ENCODE measurements at regions not wholly inside any gene's neighbourhood (a gene's known extent, or its start where the extent isn't known, plus 50 kb on each side); places are given as distances from the start of the nearest gene placed in this dataset.

DNA sequence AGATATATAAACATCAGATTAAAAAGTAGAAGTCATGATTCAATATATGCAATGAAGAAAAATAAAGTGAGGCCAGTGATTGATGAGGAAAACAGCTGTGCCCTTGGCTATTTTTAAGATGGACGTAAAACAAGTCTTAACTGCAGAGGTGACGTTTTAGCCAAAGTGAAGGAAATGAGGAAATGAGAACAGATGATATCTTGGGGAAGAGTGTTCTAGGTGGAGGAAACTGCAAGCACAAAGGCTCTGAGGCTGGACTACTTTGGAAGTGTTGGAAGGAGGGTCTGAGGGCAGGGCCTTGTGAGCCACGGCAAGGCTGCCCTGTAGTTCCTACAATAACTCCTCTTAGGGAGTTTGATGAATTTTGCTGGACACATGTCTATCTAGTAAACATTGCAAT is 140.5 kb upstream of the AKR1E2 start:
- Mint-ChIP-seq H3K4me3 (ENCODE audit: unreplicated experiment) (no peak overlapping the region), H3K27me3 (ENCODE audit: insufficient read depth, unreplicated experiment) (peaks cover 5% of the 10 kb centered on the region), H3K27ac (ENCODE audit: unreplicated experiment) (no peak overlapping the region), H3K4me1 (ENCODE audit: low read depth, unreplicated experiment) (no peaks in the 10 kb centered on the region), H3K9me3 (ENCODE audit: unreplicated experiment) (no peaks in the 10 kb centered on the region), H3K36me3 (ENCODE audit: insufficient read depth, unreplicated experiment) (no peaks in the 10 kb centered on the region)
- TF ChIP-seq, protein P1, sequence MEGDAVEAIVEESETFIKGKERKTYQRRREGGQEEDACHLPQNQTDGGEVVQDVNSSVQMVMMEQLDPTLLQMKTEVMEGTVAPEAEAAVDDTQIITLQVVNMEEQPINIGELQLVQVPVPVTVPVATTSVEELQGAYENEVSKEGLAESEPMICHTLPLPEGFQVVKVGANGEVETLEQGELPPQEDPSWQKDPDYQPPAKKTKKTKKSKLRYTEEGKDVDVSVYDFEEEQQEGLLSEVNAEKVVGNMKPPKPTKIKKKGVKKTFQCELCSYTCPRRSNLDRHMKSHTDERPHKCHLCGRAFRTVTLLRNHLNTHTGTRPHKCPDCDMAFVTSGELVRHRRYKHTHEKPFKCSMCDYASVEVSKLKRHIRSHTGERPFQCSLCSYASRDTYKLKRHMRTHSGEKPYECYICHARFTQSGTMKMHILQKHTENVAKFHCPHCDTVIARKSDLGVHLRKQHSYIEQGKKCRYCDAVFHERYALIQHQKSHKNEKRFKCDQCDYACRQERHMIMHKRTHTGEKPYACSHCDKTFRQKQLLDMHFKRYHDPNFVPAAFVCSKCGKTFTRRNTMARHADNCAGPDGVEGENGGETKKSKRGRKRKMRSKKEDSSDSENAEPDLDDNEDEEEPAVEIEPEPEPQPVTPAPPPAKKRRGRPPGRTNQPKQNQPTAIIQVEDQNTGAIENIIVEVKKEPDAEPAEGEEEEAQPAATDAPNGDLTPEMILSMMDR (IDR thresholded peaks at IDR 0.05; ENCODE audit: insufficient read depth in 1 of 2, low read depth in 1 of 2, low read length in 1 of 2, severe bottlenecking in 1 of 2, unreplicated experiment in 1 of 2) = no peak
- CTCF ChIA-PET = no interaction called here
- Histone ChIP-seq H3K4me1 (no peaks in the 10 kb centered on the region), H3K4me3 (ENCODE audit: low read depth, low read length) (no peak overlapping the region), H3K36me3 (ENCODE audit: control insufficient read depth, insufficient read depth, low read length) (no peaks in the 10 kb centered on the region), H3K9me3 (no peaks in the 10 kb centered on the region), H3K27me3 (replicated peaks; ENCODE audit: control insufficient read depth, insufficient read depth, low read length) (no peaks in the 10 kb centered on the region)
- no peak for DNase-seq
- intact Hi-C loops (cut with micrococcal nuclease; ENCODE audit: unreplicated experiment) = no loop called here
- POLR2A ChIA-PET = no interaction called here
- BruUV-seq (replicated peaks) = no TSS peak

DNA sequence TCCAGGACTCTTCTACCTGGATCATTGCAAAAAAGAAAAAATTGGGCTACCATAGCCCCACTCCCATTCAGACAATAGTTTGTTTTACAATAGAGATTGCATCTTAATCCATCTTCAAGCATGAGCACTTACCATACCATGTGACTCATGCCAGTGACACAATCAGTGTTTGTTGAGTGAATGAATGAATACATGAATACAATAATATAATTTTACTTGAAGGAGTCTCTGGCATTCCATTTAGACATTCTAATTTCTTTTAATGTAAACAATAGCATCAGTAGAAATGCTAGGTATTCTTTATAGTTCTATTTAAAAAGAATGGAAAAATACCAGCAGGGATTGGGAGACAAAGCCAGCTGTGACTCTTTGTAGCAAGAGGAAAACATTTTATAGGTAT is 141.6 kb upstream of the AKR1E2 start:
- no peaks in the 10 kb centered on the region for H3K27me3 ChIP-seq (replicated peaks; ENCODE audit: control insufficient read depth, insufficient read depth, low read length)
- no peak for DNase-seq
- TF ChIP-seq, protein P1 (IDR thresholded peaks at IDR 0.05; ENCODE audit: insufficient read depth in 1 of 2, low read depth in 1 of 2, low read length in 1 of 2, severe bottlenecking in 1 of 2, unreplicated experiment in 1 of 2) = no peak
- no peak overlapping the region for H3K4me3 ChIP-seq (ENCODE audit: low read depth, low read length)
- no peaks in the 10 kb centered on the region for H3K36me3 ChIP-seq (ENCODE audit: control insufficient read depth, insufficient read depth, low read length)
- Mint-ChIP-seq H3K4me3 (ENCODE audit: unreplicated experiment) (no peak overlapping the region), H3K27me3 (ENCODE audit: insufficient read depth, unreplicated experiment) (peaks cover 5% of the 10 kb centered on the region), H3K27ac (ENCODE audit: unreplicated experiment) (no peak overlapping the region), H3K4me1 (ENCODE audit: low read depth, unreplicated experiment) (no peaks in the 10 kb centered on the region), H3K9me3 (ENCODE audit: unreplicated experiment) (no peaks in the 10 kb centered on the region), H3K36me3 (ENCODE audit: insufficient read depth, unreplicated experiment) (no peaks in the 10 kb centered on the region)
- intact Hi-C loops (cut with micrococcal nuclease; ENCODE audit: unreplicated experiment) = no loop called here
- H3K4me1 ChIP-seq = no peaks in the 10 kb centered on the region
- CTCF ChIA-PET = no interaction called here
- H3K9me3 ChIP-seq = no peaks in the 10 kb centered on the region
- BruUV-seq (replicated peaks) = no TSS peak
- POLR2A ChIA-PET = no interaction called here

DNA sequence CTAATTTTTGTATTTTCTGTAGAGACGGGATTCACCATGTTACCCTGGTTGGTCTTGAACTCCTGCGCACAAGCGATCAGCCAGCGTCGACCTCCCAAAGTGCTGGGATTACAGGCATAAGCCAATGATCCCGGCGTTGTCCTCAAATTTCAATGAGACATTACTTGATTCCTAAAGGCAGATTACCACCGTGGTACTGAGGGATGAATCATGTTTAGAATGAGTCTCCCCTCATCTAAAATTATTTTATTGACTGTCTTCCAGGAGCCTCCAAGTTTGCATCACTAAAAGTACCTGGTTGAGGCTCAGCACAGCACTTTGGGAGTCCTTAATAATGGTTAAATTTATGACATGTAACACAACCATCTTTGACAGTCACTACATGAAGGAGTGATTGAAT is 142.2 kb upstream of the AKR1E2 start:
- Mint-ChIP-seq H3K9me3 (ENCODE audit: unreplicated experiment) (no peaks in the 10 kb centered on the region), H3K27me3 (ENCODE audit: insufficient read depth, unreplicated experiment) (peaks cover 5% of the 10 kb centered on the region), H3K36me3 (ENCODE audit: insufficient read depth, unreplicated experiment) (no peaks in the 10 kb centered on the region), H3K27ac (ENCODE audit: unreplicated experiment) (no peak overlapping the region), H3K4me3 (ENCODE audit: unreplicated experiment) (no peak overlapping the region), H3K4me1 (ENCODE audit: low read depth, unreplicated experiment) (no peaks in the 10 kb centered on the region)
- no peaks in the 10 kb centered on the region for H3K4me1 ChIP-seq
- no peak overlapping the region for H3K4me3 ChIP-seq (ENCODE audit: low read depth, low read length)
- no TSS peak for BruUV-seq (replicated peaks)
- ChIA-PET CTCF (no interaction called here), POLR2A (no interaction called here)
- no peaks in the 10 kb centered on the region for H3K9me3 ChIP-seq
- H3K27me3 ChIP-seq (replicated peaks; ENCODE audit: control insufficient read depth, insufficient read depth, low read length) = no peaks in the 10 kb centered on the region
- no peaks in the 10 kb centered on the region for H3K36me3 ChIP-seq (ENCODE audit: control insufficient read depth, insufficient read depth, low read length)
- TF ChIP-seq, protein P1 (IDR thresholded peaks at IDR 0.05; ENCODE audit: insufficient read depth in 1 of 2, low read depth in 1 of 2, low read length in 1 of 2, severe bottlenecking in 1 of 2, unreplicated experiment in 1 of 2) = no peak
- DNase-seq = no peak
- intact Hi-C loops (cut with micrococcal nuclease; ENCODE audit: unreplicated experiment) = no loop called here
